Astrocyte (in vitro differentiated cells and primary cell): ENCODE measurements at regions not wholly inside any gene's neighbourhood (a gene's known extent, or its start where the extent isn't known, plus 50 kb on each side); places are given as distances from the start of the nearest gene placed in this dataset.

Experiments used
- DNase-seq: peaks from one replicate; pipeline ENCODE4 v3.0.0-alpha.2; 2010; ENCODE audit warnings: low read depth
- FAIRE-seq: peaks from 2 replicates; lab custom pipeline; 2011; peaks lifted over from hg19 to GRCh38; lab: Jason Lieb, UNC
- H2AFZ ChIP-seq: 2 replicates; pipeline ENCODE4 v1.6.0; 2012; ENCODE audit warnings: low read depth, low read length, inconsistent platforms
- H3K27ac ChIP-seq: 2 replicates; pipeline ENCODE4 v1.5.1; 2011; ENCODE audit warnings: low read depth, low read length, inconsistent platforms
- H3K27me3 ChIP-seq: 2 replicates; pipeline ENCODE4 v1.6.0; 2011; ENCODE audit warnings: low read length, inconsistent platforms; ENCODE audit not compliant: insufficient read depth
- H3K36me3 ChIP-seq: 2 replicates; pipeline ENCODE4 v1.5.1; 2011; ENCODE audit warnings: low read length, inconsistent platforms; ENCODE audit not compliant: insufficient read depth
- H3K4me1 ChIP-seq: 2 replicates; pipeline ENCODE4 v1.5.1; 2011; ENCODE audit warnings: low read length, inconsistent platforms; ENCODE audit not compliant: insufficient read depth
- H3K4me2 ChIP-seq: 2 replicates; pipeline ENCODE4 v1.6.0; 2012; ENCODE audit warnings: low read length, inconsistent platforms
- H3K4me3 ChIP-seq: 2 replicates; pipeline ENCODE4 v1.5.1; 2011; ENCODE audit warnings: low read depth, mild to moderate bottlenecking, low read length, inconsistent platforms; ENCODE audit not compliant: insufficient read depth
- H3K79me2 ChIP-seq: 2 replicates; pipeline ENCODE4 v1.6.0; 2012; ENCODE audit warnings: mild to moderate bottlenecking, low read length, inconsistent platforms; ENCODE audit not compliant: insufficient read depth
- H3K9ac ChIP-seq: 2 replicates; pipeline ENCODE4 v1.6.0; 2012; ENCODE audit warnings: mild to moderate bottlenecking, low read length, inconsistent platforms
- H3K9me3 ChIP-seq: 2 replicates; pipeline ENCODE4 v1.5.1; 2012; ENCODE audit warnings: low read depth, mild to moderate bottlenecking, low read length, inconsistent platforms; ENCODE audit not compliant: insufficient read depth
- H4K20me1 ChIP-seq: 2 replicates; pipeline ENCODE4 v1.6.0; 2012; ENCODE audit warnings: low read length, inconsistent platforms; ENCODE audit not compliant: insufficient read depth
- H3K27ac Mint-ChIP-seq: one replicate; pipeline ENCODE4 v1.8.0; 2021; ENCODE audit warnings: mild to moderate bottlenecking, mixed read lengths; ENCODE audit not compliant: unreplicated experiment
- H3K27me3 Mint-ChIP-seq: one replicate; pipeline ENCODE4 v1.8.0; 2021; ENCODE audit warnings: low read depth, mixed read lengths; ENCODE audit not compliant: unreplicated experiment
- H3K36me3 Mint-ChIP-seq: one replicate; pipeline ENCODE4 v1.8.0; 2021; ENCODE audit warnings: low read depth, mixed read lengths; ENCODE audit not compliant: unreplicated experiment
- H3K4me1 Mint-ChIP-seq: one replicate; pipeline ENCODE4 v1.8.0; 2021; ENCODE audit warnings: low read depth, mixed read lengths; ENCODE audit not compliant: unreplicated experiment
- H3K4me3 Mint-ChIP-seq: one replicate; pipeline ENCODE4 v1.8.0; 2021; ENCODE audit warnings: mild to moderate bottlenecking, moderate library complexity, mixed read lengths; ENCODE audit not compliant: unreplicated experiment
- H3K9me3 Mint-ChIP-seq: one replicate; pipeline ENCODE4 v1.8.0; 2021; ENCODE audit warnings: mild to moderate bottlenecking, mixed read lengths; ENCODE audit not compliant: unreplicated experiment
- CTCF ChIP-seq: IDR thresholded peaks from 2 replicates; pipeline ENCODE4 v1.5.1; 2011; ENCODE audit warnings: low read depth, mild to moderate bottlenecking, inconsistent platforms, low read length, moderate library complexity; ENCODE audit not compliant: insufficient read depth
- EZH2 ChIP-seq: IDR thresholded peaks from 2 replicates; pipeline ENCODE4 v1.6.1; 2012; ENCODE audit warnings: mild to moderate bottlenecking, low read length, inconsistent platforms; ENCODE audit not compliant: insufficient read depth

- FAIRE-seq, result no peak
- H3K27ac ChIP-seq, result no peak overlapping the region
These were observed 844.1 kb downstream of the CDH18 start for GRCh38 chr5:19143935-19144334.

GRCh38 chr5:19169426-19169825 lies 818.6 kb downstream of the CDH18 start:
- Mint-ChIP-seq H3K27ac (no peak overlapping the region), H3K9me3 (no peaks in the 10 kb centered on the region)

More at GRCh38 chr5:19143935-19144334, 844.1 kb downstream of the CDH18 start:
- Histone ChIP-seq H3K79me2 (no peaks in the 10 kb centered on the region), H3K4me1 (no peaks in the 10 kb centered on the region), H3K9ac (no peak overlapping the region), H3K4me3 (no peak overlapping the region), H3K36me3 (no peaks in the 10 kb centered on the region), H2AFZ (no peak overlapping the region), H3K4me2 (no peak overlapping the region), H3K9me3 (no peaks in the 10 kb centered on the region), H4K20me1 (no peaks in the 10 kb centered on the region), H3K27me3 (no peaks in the 10 kb centered on the region)
- Mint-ChIP-seq H3K4me1 (no peaks in the 10 kb centered on the region), H3K9me3 (no peaks in the 10 kb centered on the region), H3K36me3 (no peaks in the 10 kb centered on the region), H3K27ac (no peak overlapping the region), H3K4me3 (no peak overlapping the region), H3K27me3 (no peaks in the 10 kb centered on the region)
- TF ChIP-seq CTCF, result no peak
- DNase-seq, result no peak

More at GRCh38 chr5:19169426-19169825, 818.6 kb downstream of the CDH18 start:
- no peaks in the 10 kb centered on the region for H3K9me3 ChIP-seq
- no peak overlapping the region for H3K9ac ChIP-seq
- no peaks in the 10 kb centered on the region for H3K27me3 Mint-ChIP-seq
- no peak overlapping the region for H3K4me2 ChIP-seq
- H4K20me1 ChIP-seq, result no peaks in the 10 kb centered on the region
- no peaks in the 10 kb centered on the region for H3K4me1 Mint-ChIP-seq
- no peak overlapping the region for H3K4me3 Mint-ChIP-seq
- no peak overlapping the region for H3K4me3 ChIP-seq
- no peaks in the 10 kb centered on the region for H3K4me1 ChIP-seq
- H3K36me3 ChIP-seq, result no peaks in the 10 kb centered on the region
- H3K27ac ChIP-seq, result no peak overlapping the region
- H2AFZ ChIP-seq, result no peak overlapping the region
- DNase-seq, result no peak
- TF ChIP-seq CTCF (no peak), EZH2 (no peak)
- H3K79me2 ChIP-seq, result no peaks in the 10 kb centered on the region
- H3K36me3 Mint-ChIP-seq, result no peaks in the 10 kb centered on the region
- no peak for FAIRE-seq
- no peaks in the 10 kb centered on the region for H3K27me3 ChIP-seq
